GM21619 (cell line): ENCODE measurements at regions not wholly inside any gene's neighbourhood (a gene's known extent, or its start where the extent isn't known, plus 50 kb on each side); places are given as distances from the start of the nearest gene placed in this dataset.
"Not testable (repeated sequence)": the region's sequence is repeated elsewhere in the genome, so short reads cannot be mapped to it uniquely, and the experiment has no call there.

Experiments used
- ATAC-seq: cut with Tn5 transposase; IDR thresholded peaks from one replicate; pipeline ENCODE4 v1.9.1; 2021; ENCODE audit not compliant: unreplicated experiment

DNA sequence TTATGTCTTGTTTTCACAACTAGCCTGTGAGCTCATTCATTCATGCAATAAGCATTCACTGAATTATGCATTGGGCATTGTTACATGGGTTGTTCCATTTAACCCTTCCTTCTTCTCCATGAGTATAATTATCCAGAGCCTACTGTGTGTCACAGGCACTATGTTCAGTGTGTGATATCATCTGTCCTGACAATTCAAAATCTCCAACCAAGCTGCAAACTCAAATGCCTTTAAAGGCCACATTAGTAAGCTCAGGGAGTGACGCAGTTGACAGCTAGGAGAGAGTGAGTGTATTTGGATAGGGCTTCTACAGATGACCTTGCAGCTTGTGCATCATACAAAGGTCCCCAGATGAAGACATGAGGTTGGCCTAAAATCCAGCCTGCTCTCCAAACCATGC is 289.5 kb downstream of the OMA1 start:
- ATAC-seq, result no peak

DNA sequence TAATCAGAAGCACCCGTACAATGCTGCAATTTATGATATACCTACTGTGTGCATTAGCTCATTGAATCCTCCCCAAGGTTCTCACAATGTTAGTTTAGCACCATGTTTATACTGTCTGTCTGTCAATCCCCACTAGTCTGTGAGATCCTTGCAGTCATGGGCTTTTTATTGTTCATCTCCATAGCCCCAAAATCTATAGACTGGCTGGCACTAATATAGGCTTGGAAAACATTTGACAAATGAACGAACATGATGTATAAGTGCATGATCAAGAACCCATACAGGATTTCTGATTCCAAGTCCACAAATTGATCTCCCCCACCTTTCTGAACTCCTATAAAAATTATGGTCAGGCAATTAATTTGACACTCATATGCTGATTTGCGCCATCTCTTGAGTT is 290.0 kb downstream of the OMA1 start:
- no peak for ATAC-seq

DNA sequence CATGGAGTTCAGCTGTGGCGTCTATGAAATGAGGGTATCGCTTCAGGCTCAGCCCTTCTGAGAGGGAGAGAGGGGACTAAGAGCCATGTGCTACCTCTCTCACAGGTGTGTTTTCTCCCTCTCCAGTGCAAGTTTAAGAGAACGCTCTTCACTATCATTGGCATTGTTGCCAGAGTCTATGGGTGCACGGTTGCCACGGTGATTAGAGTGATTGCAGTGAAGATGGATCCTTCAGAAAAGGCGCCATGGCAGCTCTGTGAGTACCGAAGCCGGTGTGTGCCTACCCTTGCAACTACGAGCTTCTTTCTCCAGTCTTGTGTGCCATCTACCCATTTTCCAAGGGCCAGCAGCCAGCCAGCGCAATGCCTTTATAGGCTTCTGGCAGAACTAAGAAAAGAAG is 290.5 kb downstream of the OMA1 start:
- ATAC-seq, result no peak

- ATAC-seq, result no peak
These were observed 291.3 kb downstream of the OMA1 start for GRCh38 chr1:58255192-58255591.

DNA sequence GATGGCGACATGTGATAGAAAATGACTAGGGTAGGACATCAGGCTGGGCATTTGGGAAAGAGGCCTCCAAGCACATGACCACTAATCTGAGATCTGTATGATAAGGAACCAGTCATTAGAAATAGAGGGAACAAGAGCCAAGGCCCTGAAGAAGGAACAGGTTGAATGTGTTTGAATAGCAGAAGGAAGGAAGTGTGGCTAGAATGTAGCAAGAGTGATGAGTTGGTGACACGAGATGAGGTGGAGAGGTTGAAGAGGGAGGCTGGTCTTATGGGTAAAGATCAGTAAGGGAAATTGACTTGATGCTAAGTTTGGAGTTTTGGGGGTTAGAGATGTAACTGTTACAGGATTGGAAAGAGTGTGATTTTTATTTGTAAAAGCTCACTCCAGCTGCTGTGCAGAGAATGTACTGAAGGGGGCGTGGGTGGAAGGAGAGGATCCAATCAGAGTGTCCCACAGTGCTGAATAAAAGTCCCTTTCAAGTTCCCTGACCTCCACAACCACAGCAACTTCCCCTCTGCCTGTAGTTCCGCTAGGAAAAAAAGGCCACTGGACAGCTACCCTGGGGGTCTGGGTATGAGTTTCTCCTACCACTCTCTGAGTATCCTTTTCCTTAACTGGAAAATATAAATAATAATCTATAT is 295.0 kb downstream of the OMA1 start:
- ATAC-seq, result no peak

DNA sequence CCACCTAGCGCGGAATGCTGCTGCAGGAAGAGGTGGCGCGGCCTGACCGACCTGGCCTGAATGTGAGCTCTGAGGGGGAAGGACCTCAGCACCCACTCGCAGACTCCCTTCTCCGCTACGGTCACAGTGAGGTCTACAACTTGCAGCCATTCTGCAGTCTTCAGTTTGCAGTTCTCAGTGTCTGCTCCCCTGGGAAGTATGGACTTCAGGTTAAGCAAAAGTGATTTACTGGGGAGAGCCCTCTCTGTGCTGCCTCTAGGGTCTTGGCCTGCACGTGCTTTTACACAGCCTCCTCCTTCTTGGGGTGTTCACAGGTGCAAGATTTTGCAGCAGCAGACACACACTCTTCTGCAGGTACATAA is 296.0 kb downstream of the OMA1 start:
- no peak for ATAC-seq

DNA sequence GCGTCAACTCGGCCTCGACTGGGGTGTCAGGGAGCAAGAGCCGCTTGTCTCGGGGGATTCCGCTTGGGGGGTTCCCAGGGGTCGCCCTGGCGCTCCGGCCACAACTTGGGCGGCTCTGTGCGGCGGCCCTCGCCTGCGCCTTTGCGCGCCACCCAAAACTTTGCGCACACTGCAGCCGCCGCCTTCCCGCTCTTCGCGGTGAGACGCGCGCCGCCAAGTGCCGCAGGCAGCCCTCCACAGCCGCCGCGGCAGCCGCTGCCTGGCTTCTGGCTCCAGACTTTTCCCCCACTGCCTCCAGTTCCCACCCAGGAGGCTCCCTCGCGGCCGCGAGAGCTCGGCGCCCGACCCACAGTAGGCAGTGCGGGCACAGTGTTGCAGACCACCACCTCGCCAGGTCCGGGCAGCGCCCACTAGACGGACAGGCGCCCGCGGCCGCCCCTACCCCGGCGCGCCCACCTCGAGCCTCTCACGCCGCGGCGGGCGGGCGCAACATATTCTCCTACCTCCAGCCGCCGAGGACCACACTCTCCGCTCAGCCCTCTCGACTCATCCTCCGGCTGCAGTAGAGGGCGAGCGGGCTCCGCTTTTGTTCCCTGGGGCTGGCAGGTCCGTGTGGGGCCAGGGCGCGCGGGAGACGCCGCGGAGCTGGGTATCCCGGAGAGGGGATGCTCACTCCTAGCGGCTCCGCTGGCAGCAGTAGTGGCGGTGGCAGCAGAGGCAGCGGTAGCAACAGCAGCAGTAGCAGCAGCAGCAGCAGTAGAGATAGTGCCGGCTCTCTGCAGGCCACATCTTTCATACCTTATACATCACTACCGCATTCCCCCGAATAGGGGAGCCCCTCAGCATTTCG is 296.6 kb downstream of the OMA1 start:
- no peak for ATAC-seq

GRCh38 chr1:58249388-58249736 is 297.2 kb downstream of the OMA1 start:
- ATAC-seq, result no peak

- no peak for ATAC-seq
These were observed 297.7 kb downstream of the OMA1 start for GRCh38 chr1:58248791-58249190.

DNA sequence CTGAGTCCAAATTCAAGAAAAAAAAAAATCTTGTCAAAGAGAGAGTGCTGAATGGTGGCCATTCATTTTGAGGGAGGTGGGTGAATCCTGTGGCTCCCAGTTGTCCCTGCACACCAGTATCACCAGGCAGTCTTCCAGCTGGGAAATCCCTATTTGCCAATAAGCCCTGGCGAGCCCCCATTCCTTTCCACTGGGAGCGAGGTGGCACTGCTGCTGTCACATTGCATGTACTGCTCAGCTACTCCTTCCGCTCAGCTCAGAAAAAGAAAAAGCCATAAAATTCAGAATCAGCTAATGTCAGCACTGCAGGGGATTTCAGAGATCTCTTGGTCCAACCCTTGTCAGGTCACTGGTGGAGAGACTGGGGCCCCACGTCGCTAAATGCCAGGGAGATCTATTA is 298.5 kb downstream of the OMA1 start:
- ATAC-seq, result no peak

- ATAC-seq, result no peak
These were observed 300.0 kb downstream of the OMA1 start for GRCh38 chr1:58246549-58246948.

DNA sequence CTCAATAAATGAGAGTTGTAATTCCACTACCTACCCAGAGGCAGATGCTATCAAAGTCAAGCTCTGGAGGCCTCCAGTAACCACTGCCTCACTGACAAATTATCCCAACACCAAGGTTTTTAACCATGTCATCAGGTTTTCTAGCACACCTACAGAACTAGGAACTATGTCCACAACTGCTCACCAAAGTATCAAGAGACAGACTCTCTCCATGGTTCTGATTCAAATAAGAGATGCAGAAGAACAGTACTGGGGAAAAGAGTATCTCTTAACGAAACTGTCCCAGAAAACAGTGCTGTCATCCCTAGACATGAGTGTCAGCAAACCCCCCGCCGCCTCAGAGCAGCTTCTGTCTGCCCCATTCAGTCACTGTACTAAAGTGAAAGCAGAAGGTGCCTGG is 301.7 kb downstream of the OMA1 start:
- no peak for ATAC-seq

DNA sequence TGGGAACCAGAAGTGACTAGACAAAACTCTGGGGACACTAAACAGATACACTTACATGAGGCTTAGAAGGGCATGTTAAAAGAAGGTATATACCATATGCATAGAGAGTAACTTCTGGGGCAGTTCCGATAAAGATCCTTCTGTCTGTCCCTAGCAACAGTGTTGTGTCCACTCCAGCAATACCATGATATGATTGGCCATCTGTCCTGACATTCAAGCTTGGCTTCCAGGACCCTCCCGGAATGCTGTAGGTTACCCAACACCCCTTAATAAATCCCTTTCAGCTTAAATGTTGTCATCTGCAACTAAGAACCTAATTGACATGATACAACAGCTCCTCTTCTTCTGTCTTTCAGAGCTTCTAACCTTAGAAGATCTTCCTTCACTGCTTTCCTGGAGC is 307.7 kb downstream of the OMA1 start:
- no peak for ATAC-seq

DNA sequence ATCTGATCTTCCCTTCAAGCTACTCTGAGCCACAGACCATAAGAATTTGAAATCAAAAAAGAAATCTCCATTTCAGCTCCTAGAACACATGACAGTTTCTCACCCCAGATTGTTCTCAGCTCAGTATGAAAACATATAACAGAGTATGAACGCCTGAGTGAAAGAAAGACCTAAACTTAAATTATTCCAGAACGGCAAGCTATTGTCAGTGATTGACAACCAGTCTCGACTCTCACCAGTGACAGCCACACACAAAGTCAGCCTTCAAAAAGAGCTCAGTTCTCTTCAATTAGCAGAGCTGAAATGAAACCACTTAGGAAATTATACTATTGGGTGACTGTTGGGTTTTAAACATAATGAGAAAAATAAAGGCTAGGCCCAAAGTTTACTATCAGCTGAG is 312.8 kb downstream of the OMA1 start:
- ATAC-seq, result no peak

DNA sequence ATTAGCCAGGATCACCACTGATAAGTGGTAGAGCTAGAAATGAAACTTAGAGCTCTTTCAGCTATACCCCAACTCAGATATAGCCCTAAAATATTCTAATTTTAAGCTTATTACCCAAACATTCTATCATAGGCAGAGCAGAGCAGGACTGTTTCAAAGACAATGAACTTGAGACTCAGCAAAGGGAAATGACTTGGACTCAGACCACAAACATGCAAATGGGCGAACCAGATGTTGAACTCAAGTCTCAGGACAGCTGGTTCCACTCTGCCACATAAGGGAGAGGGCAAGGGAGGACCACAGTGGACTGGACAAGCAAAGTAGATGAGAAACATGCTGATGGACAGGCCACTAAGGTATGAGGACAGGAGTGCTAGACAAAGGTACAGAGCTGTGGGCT is 315.3 kb downstream of the OMA1 start:
- ATAC-seq, result peak; percentile 66

DNA sequence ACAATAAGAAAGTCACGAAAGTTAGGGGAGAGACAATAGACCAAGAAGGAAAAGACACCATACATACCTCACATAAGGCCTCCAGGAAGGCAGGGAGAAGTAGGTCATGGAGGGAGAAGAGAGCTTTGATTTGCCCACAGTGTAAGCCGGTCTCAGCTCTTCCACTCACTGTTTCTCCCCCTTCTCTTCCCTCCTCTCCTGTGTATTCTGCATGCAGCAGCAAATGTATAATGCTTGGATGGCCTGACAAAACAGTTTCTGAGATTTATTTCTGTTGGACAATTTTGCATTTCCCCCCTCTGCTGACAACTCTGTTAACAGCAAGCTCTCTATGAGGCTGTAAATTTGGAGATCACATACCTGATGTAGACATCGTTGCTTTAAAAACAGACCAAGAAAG is 318.9 kb downstream of the OMA1 start:
- ATAC-seq, result no peak

GRCh38 chr1:58223522-58223921 is 323.0 kb downstream of the OMA1 start:
- no peak for ATAC-seq

- no peak for ATAC-seq
These were observed 325.6 kb downstream of the OMA1 start for GRCh38 chr1:58220836-58221472.

- ATAC-seq, result not testable (repeated sequence)
These were observed 330.4 kb downstream of the OMA1 start for GRCh38 chr1:58216169-58216568.

- ATAC-seq, result no peak
These were observed 331.9 kb downstream of the OMA1 start for GRCh38 chr1:58214674-58215073.

- ATAC-seq, result no peak
These were observed 334.7 kb downstream of the OMA1 start for GRCh38 chr1:58211869-58212268.

- ATAC-seq, result no peak
These were observed 337.0 kb downstream of the OMA1 start for GRCh38 chr1:58209575-58209974.
